GM23338 (cell line): ENCODE measurements at regions not wholly inside any gene's neighbourhood (a gene's known extent, or its start where the extent isn't known, plus 50 kb on each side); places are given as distances from the start of the nearest gene placed in this dataset.

Source experiments
- ATAC-seq: fragments of 200-7000 bp; cut with Tn5 transposase; 3 replicates; pipeline ENCODE4 v1.9.1; 2020
- DNase-seq: peaks from one replicate; pipeline ENCODE4 v3.0.0-alpha.2; 2015; ENCODE audit warnings: low spot score
- H2AFZ ChIP-seq: fragments of 200-600 bp; sonication (generic); 2 replicates; pipeline ENCODE4 v1.8.0; 2016; ENCODE audit warnings: antibody characterized with exemption, mild to moderate bottlenecking, moderate library complexity
- H3F3A ChIP-seq: fragments of 200-600 bp; sonication (generic); replicated peaks from 2 replicates; pipeline ENCODE4 v1.8.0; 2017; ENCODE audit warnings: antibody characterized with exemption, mixed run types, low read depth
- H3K27ac ChIP-seq: fragments of 200-600 bp; sonication (generic); 2 replicates; pipeline ENCODE4 v1.6.1; 2016; ENCODE audit warnings: low read depth
- H3K27me3 ChIP-seq: fragments of 200-600 bp; sonication (generic); 2 replicates; pipeline ENCODE4 v1.8.0; 2016; ENCODE audit warnings: mild to moderate bottlenecking, mixed run types, moderate library complexity; ENCODE audit not compliant: insufficient read depth
- H3K36me3 ChIP-seq: fragments of 200-600 bp; sonication (generic); 2 replicates; pipeline ENCODE4 v1.8.0; 2016; ENCODE audit warnings: mild to moderate bottlenecking; ENCODE audit not compliant: insufficient read depth
- H3K4me1 ChIP-seq: fragments of 200-600 bp; sonication (generic); 2 replicates; pipeline ENCODE4 v1.8.0; 2016; ENCODE audit warnings: mild to moderate bottlenecking, moderate library complexity; ENCODE audit not compliant: insufficient read depth
- H3K4me2 ChIP-seq: fragments of 200-600 bp; sonication (generic); 2 replicates; pipeline ENCODE4 v1.7.1; 2017; ENCODE audit warnings: mixed run types
- H3K4me3 ChIP-seq: fragments of 200-600 bp; sonication (generic); 2 replicates; pipeline ENCODE4 v1.6.1; 2016; ENCODE audit warnings: mixed run types
- H3K79me2 ChIP-seq: fragments of 200-600 bp; sonication (generic); replicated peaks from 2 replicates; pipeline ENCODE4 v1.8.0; 2017; ENCODE audit warnings: mild to moderate bottlenecking; ENCODE audit not compliant: insufficient read depth
- H3K9me2 ChIP-seq: fragments of 200-600 bp; sonication (generic); 2 replicates; pipeline ENCODE4 v1.8.0; 2017; ENCODE audit not compliant: insufficient read depth
- H4K20me1 ChIP-seq: fragments of 200-600 bp; sonication (generic); replicated peaks from 2 replicates; pipeline ENCODE4 v1.8.0; 2017; ENCODE audit warnings: mild to moderate bottlenecking; ENCODE audit not compliant: insufficient read depth
- H3K27ac Mint-ChIP-seq: 2 replicates; pipeline ENCODE4 v1.8.0; 2020; ENCODE audit warnings: inconsistent platforms, mild to moderate bottlenecking, moderate library complexity, mixed read lengths
- H3K27me3 Mint-ChIP-seq: 3 replicates; pipeline ENCODE4 v1.8.0; 2022; ENCODE audit warnings: low read depth, mild to moderate bottlenecking, moderate library complexity, mixed read lengths, inconsistent platforms; ENCODE audit not compliant: insufficient read depth, poor library complexity
- H3K36me3 Mint-ChIP-seq: 3 replicates; pipeline ENCODE4 v1.8.0; 2021; ENCODE audit warnings: low read depth, mild to moderate bottlenecking, inconsistent platforms, moderate library complexity, mixed read lengths
- H3K4me1 Mint-ChIP-seq: 3 replicates; pipeline ENCODE4 v1.8.0; 2020; ENCODE audit warnings: mild to moderate bottlenecking, inconsistent platforms, mixed read lengths
- H3K4me3 Mint-ChIP-seq: 3 replicates; pipeline ENCODE4 v1.8.0; 2021; ENCODE audit warnings: moderate library complexity, mild to moderate bottlenecking, inconsistent platforms, mixed read lengths
- H3K9me3 Mint-ChIP-seq: 3 replicates; pipeline ENCODE4 v1.8.0; 2020; ENCODE audit warnings: moderate library complexity, mild to moderate bottlenecking, inconsistent platforms, mixed read lengths
- CREB1 ChIP-seq: fragments of 250-450 bp; sonication (Bioruptor Pico); IDR thresholded peaks from 2 replicates; pipeline ENCODE4 v1.5.0; 2020; ENCODE audit warnings: low read depth, mild to moderate bottlenecking, moderate library complexity
- CTCF ChIP-seq, 2 experiments: fragments of 200-600 bp in 1 of 2; sonication (generic) in 1 of 2; conservative IDR thresholded peaks; 2 replicates each; pipeline versions ENCODE4 v1.5.1 to v1.6.1; 2016 to 2017; ENCODE audit warnings: antibody characterized with exemption in 2 of 2, low read depth in 2 of 2, mild to moderate bottlenecking in 2 of 2, moderate library complexity in 1 of 2
- ETS1 ChIP-seq: IDR thresholded peaks from 2 replicates; pipeline ENCODE4 v1.6.1; 2016; ENCODE audit warnings: antibody characterized with exemption
- EZH2 ChIP-seq: fragments of 200-600 bp; sonication (generic); IDR thresholded peaks from one replicate; pipeline ENCODE4 v1.8.0; 2017; ENCODE audit warnings: antibody characterized with exemption, mild to moderate bottlenecking, low read depth; ENCODE audit not compliant: unreplicated experiment
- EZH2phosphoT487 ChIP-seq: fragments of 200-600 bp; sonication (generic); IDR thresholded peaks from one replicate; pipeline ENCODE4 v1.8.1; 2018; ENCODE audit warnings: antibody characterized with exemption; ENCODE audit not compliant: unreplicated experiment
- JUNB ChIP-seq: IDR thresholded peaks from one replicate; pipeline ENCODE4 v1.6.1; 2016; ENCODE audit warnings: antibody characterized with exemption; ENCODE audit not compliant: unreplicated experiment
- NANOG ChIP-seq: IDR thresholded peaks from 2 replicates; pipeline ENCODE4 v1.6.1; 2016; ENCODE audit warnings: antibody characterized with exemption, borderline replicate concordance
- POLR2AphosphoS5 ChIP-seq: IDR thresholded peaks from 2 replicates; pipeline ENCODE4 v1.6.1; 2016; ENCODE audit warnings: antibody characterized with exemption, low read depth
- REST ChIP-seq: IDR thresholded peaks from one replicate; pipeline ENCODE4 v1.6.1; 2018; ENCODE audit warnings: antibody characterized with exemption; ENCODE audit not compliant: unreplicated experiment
- STAT1 ChIP-seq: IDR thresholded peaks from one replicate; pipeline ENCODE4 v1.6.1; 2016; ENCODE audit warnings: antibody characterized with exemption; ENCODE audit not compliant: unreplicated experiment
- ZNF114 ChIP-seq: fragments of 250-450 bp; sonication (Bioruptor Pico); IDR thresholded peaks from 2 replicates; pipeline ENCODE4 v1.5.0; 2020; ENCODE audit warnings: mild to moderate bottlenecking, moderate library complexity
- ZNF331 ChIP-seq: fragments of 250-450 bp; sonication (Bioruptor Pico); IDR thresholded peaks from 2 replicates; pipeline ENCODE4 v1.5.0; 2020; ENCODE audit warnings: low read depth, mild to moderate bottlenecking, moderate library complexity
- ZNF462 ChIP-seq: fragments of 250-450 bp; sonication (Bioruptor Pico); IDR thresholded peaks from 2 replicates; pipeline ENCODE4 v1.5.0; 2020; ENCODE audit warnings: mild to moderate bottlenecking, moderate library complexity

GRCh38 chr17:69906306-69906705 lies 168.7 kb upstream of the KCNJ16 start:
- no peaks in the 10 kb centered on the region for H4K20me1 ChIP-seq
- no peak overlapping the region for H2AFZ ChIP-seq
- Mint-ChIP-seq H3K4me3 (no peak overlapping the region), H3K4me1 (no peaks in the 10 kb centered on the region), H3K9me3 (no peaks in the 10 kb centered on the region), H3K27me3 (no peaks in the 10 kb centered on the region), H3K27ac (no peak overlapping the region), H3K36me3 (no peaks in the 10 kb centered on the region)
- no peak for ATAC-seq
- DNase-seq: no peak
- H3K79me2 ChIP-seq: no peaks in the 10 kb centered on the region
- H3F3A ChIP-seq: no peaks in the 10 kb centered on the region
- H3K27ac ChIP-seq: no peak overlapping the region
- peaks cover 10% of the 10 kb centered on the region for H3K9me2 ChIP-seq
- no peaks in the 10 kb centered on the region for H3K36me3 ChIP-seq
- no peak for TF ChIP-seq STAT1
- TF ChIP-seq ETS1: no peak
- TF ChIP-seq EZH2: no peak
- TF ChIP-seq CTCF (conservative IDR thresholded peaks at IDR 0.05; ENCODE audit: low read depth in 2 of 2): no peak
- TF ChIP-seq NANOG: no peak
- no peak for TF ChIP-seq ZNF462 (CRISPR knock-in tag)
- TF ChIP-seq ZNF331 (CRISPR knock-in tag): no peak
- no peak for TF ChIP-seq CREB1
- TF ChIP-seq JUNB: no peak
- TF ChIP-seq EZH2phosphoT487: no peak
- no peak for TF ChIP-seq ZNF114 (CRISPR knock-in tag)
- TF ChIP-seq POLR2AphosphoS5: no peak
- no peak for TF ChIP-seq REST
- no peaks in the 10 kb centered on the region for H3K27me3 ChIP-seq
- H3K4me2 ChIP-seq: no peak overlapping the region
- H3K4me1 ChIP-seq: no peaks in the 10 kb centered on the region
- no peak overlapping the region for H3K4me3 ChIP-seq
